ENCODE measurements at regions not wholly inside any gene's neighbourhood (a gene's known extent, or its start where the extent isn't known, plus 50 kb on each side); places are given as distances from the start of the nearest gene placed in this dataset.
"Not testable (repeated sequence)": the region's sequence is repeated elsewhere in the genome, so short reads cannot be mapped to it uniquely, and the experiment has no call there.

DNA sequence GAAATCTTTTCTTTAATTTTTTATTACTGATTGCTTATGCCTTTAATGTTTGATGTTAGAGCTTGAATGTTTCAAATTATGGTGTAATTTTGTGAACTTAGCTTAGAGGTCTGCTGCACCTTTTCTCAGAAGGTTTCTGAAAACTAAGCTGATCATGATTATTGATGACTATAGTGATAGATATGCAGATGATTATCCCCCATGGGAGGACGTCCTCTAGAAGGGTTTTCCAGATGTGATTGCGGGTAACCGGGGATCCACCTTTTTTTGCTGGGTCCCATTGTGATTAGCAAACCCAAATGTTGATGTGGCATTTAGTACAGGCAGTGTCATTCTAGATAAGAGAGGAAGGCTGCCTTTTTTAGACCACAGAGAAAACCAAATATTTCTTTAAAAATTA is 272.9 kb downstream of the FBXO8 start:
- no peak for TF ChIP-seq EP300 (IDR thresholded peaks at IDR 0.05)
- TF ChIP-seq, protein P1, sequence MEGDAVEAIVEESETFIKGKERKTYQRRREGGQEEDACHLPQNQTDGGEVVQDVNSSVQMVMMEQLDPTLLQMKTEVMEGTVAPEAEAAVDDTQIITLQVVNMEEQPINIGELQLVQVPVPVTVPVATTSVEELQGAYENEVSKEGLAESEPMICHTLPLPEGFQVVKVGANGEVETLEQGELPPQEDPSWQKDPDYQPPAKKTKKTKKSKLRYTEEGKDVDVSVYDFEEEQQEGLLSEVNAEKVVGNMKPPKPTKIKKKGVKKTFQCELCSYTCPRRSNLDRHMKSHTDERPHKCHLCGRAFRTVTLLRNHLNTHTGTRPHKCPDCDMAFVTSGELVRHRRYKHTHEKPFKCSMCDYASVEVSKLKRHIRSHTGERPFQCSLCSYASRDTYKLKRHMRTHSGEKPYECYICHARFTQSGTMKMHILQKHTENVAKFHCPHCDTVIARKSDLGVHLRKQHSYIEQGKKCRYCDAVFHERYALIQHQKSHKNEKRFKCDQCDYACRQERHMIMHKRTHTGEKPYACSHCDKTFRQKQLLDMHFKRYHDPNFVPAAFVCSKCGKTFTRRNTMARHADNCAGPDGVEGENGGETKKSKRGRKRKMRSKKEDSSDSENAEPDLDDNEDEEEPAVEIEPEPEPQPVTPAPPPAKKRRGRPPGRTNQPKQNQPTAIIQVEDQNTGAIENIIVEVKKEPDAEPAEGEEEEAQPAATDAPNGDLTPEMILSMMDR (IDR thresholded peaks at IDR 0.05), result no peak
- TF ChIP-seq POLR2A (IDR thresholded peaks at IDR 0.05), result no peak
- Histone ChIP-seq H3K4me3 (no peak overlapping the region), H3K36me3 (no peaks in the 10 kb centered on the region), H3K4me1 (ENCODE audit: insufficient read depth) (no peaks in the 10 kb centered on the region), H3K9me3 (no peaks in the 10 kb centered on the region), H3K27me3 (no peaks in the 10 kb centered on the region), H3K27ac (no peak overlapping the region)
- WGBS, 3 donors, result 84 to 90% (median 88%) methylated on average over 3 of the region's 3 CpGs
- intact Hi-C loops (cut with DNase I), result no loop called here
- no peak for DNase-seq

GRCh38 chr4:174009686-174010451 is 273.6 kb downstream of the FBXO8 start:
- Histone ChIP-seq H3K9me3 (no peaks in the 10 kb centered on the region), H3K27ac (no peak overlapping the region), H3K36me3 (no peaks in the 10 kb centered on the region), H3K4me1 (ENCODE audit: insufficient read depth) (no peaks in the 10 kb centered on the region), H3K27me3 (no peaks in the 10 kb centered on the region), H3K4me3 (no peak overlapping the region)
- DNase-seq, result no peak
- intact Hi-C loops (cut with DNase I), result no loop called here
- TF ChIP-seq, protein P1 (IDR thresholded peaks at IDR 0.05), result no peak
- TF ChIP-seq EP300 (IDR thresholded peaks at IDR 0.05), result no peak
- no peak for TF ChIP-seq POLR2A (IDR thresholded peaks at IDR 0.05)
- WGBS, 3 donors, result 57 to 58% (median 58%) methylated on average over 3 of the region's 3 CpGs

DNA sequence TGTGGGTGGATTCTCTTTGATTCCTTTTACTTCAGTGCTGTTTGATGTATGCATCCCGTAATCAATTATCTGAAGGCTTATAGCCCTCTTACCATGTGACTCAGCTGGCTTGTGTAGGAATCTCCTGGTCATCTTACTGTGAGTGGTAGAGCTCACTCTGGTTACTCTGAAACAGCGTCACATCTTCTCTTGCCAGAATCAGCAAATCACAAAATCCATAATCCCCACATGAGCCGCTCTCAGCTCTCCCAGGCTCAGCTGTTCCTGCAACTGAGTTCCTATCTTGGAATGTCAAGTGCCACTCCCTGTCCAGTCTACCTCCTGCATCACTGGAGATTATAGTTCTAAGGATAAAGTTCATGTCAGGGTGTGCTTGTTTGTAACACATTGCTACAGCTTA is 278.0 kb downstream of the FBXO8 start:
- H3K27me3 ChIP-seq, result no peaks in the 10 kb centered on the region
- no peak for DNase-seq
- 71 to 85% (median 84%) methylated on average over 3 of the region's 3 CpGs for WGBS, 3 donors
- intact Hi-C loops (cut with DNase I), result no loop called here
- no peaks in the 10 kb centered on the region for H3K36me3 ChIP-seq
- H3K9me3 ChIP-seq, result no peaks in the 10 kb centered on the region
- H3K27ac ChIP-seq, result no peak overlapping the region
- no peak overlapping the region for H3K4me3 ChIP-seq
- TF ChIP-seq, protein P1 (IDR thresholded peaks at IDR 0.05), result no peak
- no peak for TF ChIP-seq EP300 (IDR thresholded peaks at IDR 0.05)
- no peak for TF ChIP-seq POLR2A (IDR thresholded peaks at IDR 0.05)
- H3K4me1 ChIP-seq (ENCODE audit: insufficient read depth), result no peaks in the 10 kb centered on the region

- intact Hi-C loops (cut with DNase I), result no loop called here
- Histone ChIP-seq H3K36me3 (no peaks in the 10 kb centered on the region), H3K27ac (no peak overlapping the region), H3K27me3 (no peaks in the 10 kb centered on the region), H3K4me1 (ENCODE audit: insufficient read depth) (no peaks in the 10 kb centered on the region), H3K4me3 (no peak overlapping the region), H3K9me3 (no peaks in the 10 kb centered on the region)
- no peak for DNase-seq
- TF ChIP-seq, protein P1 (IDR thresholded peaks at IDR 0.05), result no peak
- TF ChIP-seq EP300 (IDR thresholded peaks at IDR 0.05), result no peak
- TF ChIP-seq POLR2A (IDR thresholded peaks at IDR 0.05), result no peak
- 63 to 69% (median 63%) methylated on average over 6 of the region's 6 CpGs for WGBS, 3 donors
Measured at GRCh38 chr4:173998471-173999144, 284.9 kb downstream of the FBXO8 start.

DNA sequence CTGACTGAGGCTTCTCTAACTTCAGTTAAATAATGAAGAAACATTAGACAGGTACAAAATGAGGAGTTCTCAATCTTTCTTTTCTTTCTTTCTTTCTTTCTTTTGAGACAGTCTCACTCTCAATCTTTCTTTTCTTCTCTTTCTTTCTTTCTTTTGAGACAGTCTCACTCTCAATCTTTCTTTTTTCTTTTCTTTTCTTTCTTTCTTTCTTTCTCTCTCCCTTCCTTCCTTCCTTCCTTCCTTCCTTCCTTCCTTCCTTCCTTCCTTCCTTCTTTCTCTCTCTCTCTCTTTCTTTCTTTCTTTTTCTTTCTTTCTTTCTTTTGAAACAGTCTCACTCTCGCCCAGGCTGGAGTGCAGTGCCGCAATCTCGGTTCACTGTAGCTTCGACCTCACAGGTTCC is 287.7 kb downstream of the FBXO8 start:
- H3K27ac ChIP-seq; H3K27me3 ChIP-seq; H3K4me1 ChIP-seq (ENCODE audit: insufficient read depth); H3K9me3 ChIP-seq; intact Hi-C loops (cut with DNase I); H3K4me3 ChIP-seq; DNase-seq; H3K36me3 ChIP-seq: not testable (repeated sequence)
- WGBS, 3 donors, result 98% methylated on average over 4 of the region's 4 CpGs
